Psoas muscle (tissue), 7 donors: ENCODE measurements at regions not wholly inside any gene's neighbourhood (a gene's known extent, or its start where the extent isn't known, plus 50 kb on each side); places are given as distances from the start of the nearest gene placed in this dataset.
"Not testable (repeated sequence)": the region's sequence is repeated elsewhere in the genome, so short reads cannot be mapped to it uniquely, and the experiment has no call there.

Experiments used
- ATAC-seq, 4 donors: fragments of 200-7000 bp; cut with Tn5 transposase; one replicate each; pipeline ENCODE4 v1.9.1; 2020; ENCODE audit warnings: moderate library complexity in 3 of 4, mild to moderate bottlenecking in 2 of 4
- DNase-seq, 2 donors: peaks; one replicate each; pipeline ENCODE4 v3.0.0-alpha.2; 2020
- H3K27ac ChIP-seq: fragments of 200-600 bp; one replicate; pipeline ENCODE4 v1.8.0; 2022
- H3K27me3 ChIP-seq, 3 donors: fragments of 200-600 bp in 1 of 3; one replicate each; pipeline versions ENCODE4 v1.6.1 to v1.8.0; 2013 to 2022; ENCODE audit warnings: low read length in 2 of 3, mild to moderate bottlenecking in 2 of 3, moderate library complexity in 1 of 3; ENCODE audit not compliant: insufficient read depth in 3 of 3
- H3K36me3 ChIP-seq, 2 donors: fragments of 200-600 bp in 1 of 2; one replicate each; pipeline versions ENCODE4 v1.6.1 to v1.8.0; 2013 to 2022; ENCODE audit warnings: low read depth in 1 of 2, mild to moderate bottlenecking in 1 of 2, moderate library complexity in 1 of 2; ENCODE audit not compliant: insufficient read depth in 1 of 2
- H3K4me1 ChIP-seq: fragments of 200-600 bp; one replicate; pipeline ENCODE4 v1.8.0; 2022
- H3K4me3 ChIP-seq: fragments of 200-600 bp; one replicate; pipeline ENCODE4 v1.8.0; 2022; ENCODE audit warnings: mild to moderate bottlenecking
- H3K9me3 ChIP-seq: fragments of 200-600 bp; one replicate; pipeline ENCODE4 v1.8.0; 2022
- WGBS, 3 donors: extraction: QIAGEN DNeasy Blood & Tissue Kit; methylation state at CpG; one replicate each; pipeline versions ENCODE4 v1.1.6 to v1.1.7; 2013; 5-methylcytosine and 5-hydroxymethylcytosine counted together
- intact Hi-C, 2 donors: fragments of 100-400 bp; cut with DNase I; formaldehyde crosslinking; loops; one replicate each; pipeline versions ENCODE4 v1.11.0 to v1.14.2; 2022
- TF ChIP-seq, protein P1 (sequence below): fragments of 200-600 bp; IDR thresholded peaks from one replicate; pipeline ENCODE4 v1.8.0; 2022; ENCODE audit warnings: antibody characterized with exemption
- donor health status: healthy with polysubstance abuse.
- donor health status: DM: no; HTN: no; CAD: no; lungs with moderate emphysema.
- donor health status: Bipolar disorder and iron deficiency.
- donor health status: healthy.
- donor health status: DM: yes; HTN: yes; CAD: no.
- donor health status: DM: no; HTN: no; CAD: no.
- donor health status: DM: yes; HTN: yes; CAD: no.

DNA sequence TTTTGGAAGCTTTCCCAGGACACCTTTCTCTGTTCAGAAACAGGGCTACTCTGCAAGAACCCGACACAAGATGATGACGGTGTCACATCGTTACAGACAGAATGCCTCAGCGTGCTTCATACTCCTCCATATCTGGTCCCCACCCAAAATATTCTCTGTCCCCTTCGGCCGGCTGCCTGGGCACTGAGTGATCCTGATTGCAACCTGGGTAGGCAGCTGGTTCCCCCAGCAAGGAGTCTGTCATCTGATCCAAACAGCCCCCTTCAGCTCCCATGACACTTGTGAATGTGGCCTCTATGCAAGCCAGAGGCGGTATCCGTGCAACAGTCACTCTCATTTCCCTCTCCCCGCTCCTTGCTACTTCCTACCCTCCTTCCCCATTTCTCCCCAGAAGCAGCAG, 431.7 kb upstream of the B3GAT1 start:
- TF ChIP-seq, protein P1, sequence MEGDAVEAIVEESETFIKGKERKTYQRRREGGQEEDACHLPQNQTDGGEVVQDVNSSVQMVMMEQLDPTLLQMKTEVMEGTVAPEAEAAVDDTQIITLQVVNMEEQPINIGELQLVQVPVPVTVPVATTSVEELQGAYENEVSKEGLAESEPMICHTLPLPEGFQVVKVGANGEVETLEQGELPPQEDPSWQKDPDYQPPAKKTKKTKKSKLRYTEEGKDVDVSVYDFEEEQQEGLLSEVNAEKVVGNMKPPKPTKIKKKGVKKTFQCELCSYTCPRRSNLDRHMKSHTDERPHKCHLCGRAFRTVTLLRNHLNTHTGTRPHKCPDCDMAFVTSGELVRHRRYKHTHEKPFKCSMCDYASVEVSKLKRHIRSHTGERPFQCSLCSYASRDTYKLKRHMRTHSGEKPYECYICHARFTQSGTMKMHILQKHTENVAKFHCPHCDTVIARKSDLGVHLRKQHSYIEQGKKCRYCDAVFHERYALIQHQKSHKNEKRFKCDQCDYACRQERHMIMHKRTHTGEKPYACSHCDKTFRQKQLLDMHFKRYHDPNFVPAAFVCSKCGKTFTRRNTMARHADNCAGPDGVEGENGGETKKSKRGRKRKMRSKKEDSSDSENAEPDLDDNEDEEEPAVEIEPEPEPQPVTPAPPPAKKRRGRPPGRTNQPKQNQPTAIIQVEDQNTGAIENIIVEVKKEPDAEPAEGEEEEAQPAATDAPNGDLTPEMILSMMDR: no peak
- Histone ChIP-seq H3K4me3 (no peak overlapping the region), H3K9me3 (no peaks in the 10 kb centered on the region), H3K27ac (no peak overlapping the region), H3K36me3 (no peaks in the 10 kb centered on the region), H3K4me1 (no peaks in the 10 kb centered on the region), H3K27me3 (peaks cover 0 to 36% (median 0%) of the 10 kb centered on the region in 3 donors)
- intact Hi-C loops: no loop called here
- no peak for DNase-seq
- WGBS, 3 donors: 62 to 72% (median 71%) methylated on average over 9 of the region's 9 CpGs
- ATAC-seq: no peak

DNA sequence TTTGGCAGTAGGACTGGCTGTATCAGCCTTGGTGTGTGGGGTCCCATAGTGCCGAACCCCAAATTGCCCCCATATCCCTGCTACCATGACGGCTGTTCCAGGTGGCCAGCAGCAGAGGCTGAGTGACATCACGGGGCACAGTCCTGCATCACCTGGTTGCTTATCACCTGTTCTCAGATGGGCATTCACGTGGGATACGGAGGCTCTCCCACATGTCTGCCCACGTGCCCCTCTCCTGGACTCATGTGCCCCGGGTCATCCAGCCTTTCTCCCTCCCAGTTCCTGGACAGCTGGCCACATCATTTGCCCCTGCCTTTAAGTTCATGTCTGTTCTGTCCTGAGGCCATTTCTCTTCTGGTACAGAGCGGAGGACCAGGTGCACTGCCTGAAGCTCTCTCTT, 431.0 kb upstream of the B3GAT1 start:
- Histone ChIP-seq H3K27ac (no peak overlapping the region), H3K27me3 (peaks cover 0 to 36% (median 0%) of the 10 kb centered on the region in 3 donors), H3K4me1 (no peaks in the 10 kb centered on the region), H3K4me3 (no peak overlapping the region), H3K36me3 (no peaks in the 10 kb centered on the region), H3K9me3 (no peaks in the 10 kb centered on the region)
- DNase-seq (no peak), ATAC-seq (no peak)
- WGBS, 3 donors: 81 to 88% (median 86%) methylated on average over 8 of the region's 8 CpGs
- TF ChIP-seq, protein P1: no peak
- intact Hi-C loops: no loop called here

DNA sequence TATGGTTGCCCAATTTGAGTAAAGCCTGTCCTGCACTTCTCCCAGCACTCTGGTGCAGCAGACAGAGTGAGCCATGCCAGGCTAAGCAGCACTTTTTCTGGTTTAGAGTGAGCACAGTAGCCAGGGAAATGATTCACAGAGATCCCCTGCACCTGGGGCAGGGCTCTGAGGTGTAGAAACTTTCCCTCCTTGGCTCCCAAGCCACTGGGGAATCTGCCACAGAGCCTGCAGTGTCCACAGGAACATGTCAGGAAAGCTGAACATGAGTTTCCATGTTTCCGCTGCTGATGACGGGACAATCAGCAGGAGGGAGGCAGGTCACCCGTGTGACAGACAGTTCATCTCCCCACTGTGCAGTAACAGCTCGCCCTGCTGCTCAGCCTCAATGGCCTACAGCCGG, 429.9 kb upstream of the B3GAT1 start:
- DNase-seq: no peak
- no peaks in the 10 kb centered on the region for H3K9me3 ChIP-seq
- WGBS, 3 donors: 68 to 79% (median 71%) methylated on average over 5 of the region's 5 CpGs
- no peak for ATAC-seq
- H3K36me3 ChIP-seq: no peaks in the 10 kb centered on the region
- H3K27me3 ChIP-seq: peaks cover 0 to 36% (median 0%) of the 10 kb centered on the region in 3 donors
- H3K4me1 ChIP-seq: no peaks in the 10 kb centered on the region
- TF ChIP-seq, protein P1: no peak
- no peak overlapping the region for H3K4me3 ChIP-seq
- intact Hi-C loops: no loop called here
- H3K27ac ChIP-seq: no peak overlapping the region

DNA sequence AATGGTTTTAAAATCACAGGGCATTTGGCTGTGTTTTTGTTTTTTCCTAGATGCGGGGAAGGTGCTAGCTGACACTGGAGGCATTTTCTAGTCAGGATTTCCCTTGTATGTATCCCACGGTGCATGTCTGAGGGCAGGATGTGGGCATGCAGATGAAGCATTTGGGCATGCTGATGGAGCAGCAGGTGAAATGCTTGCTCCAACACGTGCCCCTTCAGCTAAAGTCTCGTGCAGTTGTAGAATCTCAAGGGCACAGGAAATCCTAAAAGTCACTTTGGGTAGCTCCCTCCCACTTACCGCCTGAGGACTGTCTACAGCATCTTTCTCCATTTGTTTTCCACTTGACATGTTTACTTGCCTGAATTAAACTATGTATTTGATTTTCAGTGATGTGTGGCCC, 429.4 kb upstream of the B3GAT1 start:
- no peaks in the 10 kb centered on the region for H3K4me1 ChIP-seq
- H3K36me3 ChIP-seq: no peaks in the 10 kb centered on the region
- intact Hi-C loops: no loop called here
- H3K9me3 ChIP-seq: no peaks in the 10 kb centered on the region
- TF ChIP-seq, protein P1: no peak
- ATAC-seq (no peak), DNase-seq (no peak)
- no peak overlapping the region for H3K27ac ChIP-seq
- WGBS, 3 donors: 49 to 65% (median 61%) methylated on average over 5 of the region's 5 CpGs
- H3K27me3 ChIP-seq: peaks cover 0 to 36% (median 0%) of the 10 kb centered on the region in 3 donors
- no peak overlapping the region for H3K4me3 ChIP-seq

DNA sequence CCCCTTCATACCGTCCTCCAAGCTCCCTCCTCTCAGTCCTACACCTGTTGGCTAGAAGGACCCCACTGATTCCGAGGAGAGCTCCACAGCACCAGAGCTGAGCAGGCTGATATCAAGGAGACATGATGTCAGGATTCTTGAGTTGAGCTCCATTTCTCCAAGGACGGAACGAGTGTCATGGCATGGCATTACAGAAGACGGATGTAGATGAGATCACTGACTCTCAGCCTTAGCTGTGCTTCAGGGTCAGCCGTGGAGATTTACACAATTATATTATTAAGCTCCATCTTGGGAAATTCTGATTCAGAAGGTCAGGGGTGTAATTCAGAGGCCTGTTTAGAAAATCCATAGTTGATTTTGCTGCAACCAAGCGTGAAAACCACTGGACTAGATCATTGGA, 428.9 kb upstream of the B3GAT1 start:
- H3K4me3 ChIP-seq: no peak overlapping the region
- WGBS, 3 donors: 48 to 56% (median 51%) methylated on average over 7 of the region's 7 CpGs
- H3K36me3 ChIP-seq: no peaks in the 10 kb centered on the region
- DNase-seq: no peak
- peaks cover 0 to 36% (median 0%) of the 10 kb centered on the region in 3 donors for H3K27me3 ChIP-seq
- ATAC-seq: no peak
- no peaks in the 10 kb centered on the region for H3K9me3 ChIP-seq
- H3K4me1 ChIP-seq: no peaks in the 10 kb centered on the region
- TF ChIP-seq, protein P1: no peak
- no peak overlapping the region for H3K27ac ChIP-seq
- intact Hi-C loops: no loop called here

DNA sequence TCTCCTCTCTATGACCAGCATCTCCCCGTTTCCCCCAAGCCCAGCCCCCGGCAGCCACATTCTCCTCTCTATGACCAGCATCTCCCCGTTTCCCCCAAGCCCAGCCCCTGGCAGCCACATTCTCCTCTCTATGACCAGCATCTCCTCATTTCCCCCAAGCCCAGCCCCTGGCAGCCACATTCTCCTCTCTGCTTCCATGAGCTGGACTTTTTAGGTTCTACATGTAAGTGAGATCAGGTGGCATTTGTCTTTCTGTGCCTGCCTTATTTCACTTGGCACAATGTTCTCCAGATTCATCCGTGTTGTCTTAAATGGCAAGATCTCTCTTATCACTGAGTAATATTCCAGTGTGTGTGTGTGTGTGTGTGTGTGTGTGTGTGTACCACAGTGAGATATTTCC, 428.1 kb upstream of the B3GAT1 start:
- not testable (repeated sequence) for ATAC-seq

More for the DNA sequence above, 428.1 kb upstream of the B3GAT1 start:
- H3K27ac ChIP-seq, intact Hi-C loops, DNase-seq, H3K4me3 ChIP-seq, H3K36me3 ChIP-seq, H3K9me3 ChIP-seq, H3K4me1 ChIP-seq: not testable (repeated sequence)
- 62 to 88% (median 62%) methylated on average over 1 to 2 of the region's 4 CpGs for WGBS, 3 donors
- peaks cover 0 to 36% (median 0%) of the 10 kb centered on the region in 3 donors for H3K27me3 ChIP-seq
